ENCODE measurements at regions not wholly inside any gene's neighbourhood (a gene's known extent, or its start where the extent isn't known, plus 50 kb on each side); places are given as distances from the start of the nearest gene placed in this dataset.

- H3K36me3 ChIP-seq (ENCODE audit: insufficient read depth), result no peaks in the 10 kb centered on the region
- H3K4me2 ChIP-seq, result 0 out of 2 replicates have a peak overlapping the region, but pooled peaks have one; percentile 25
- H2AFZ ChIP-seq (ENCODE audit: low read depth), result no peak overlapping the region
- no peaks in the 10 kb centered on the region for H3K79me2 ChIP-seq (ENCODE audit: insufficient read depth, low read depth)
- H3K9ac ChIP-seq, result no peak overlapping the region
- H3K27ac ChIP-seq, result no peak overlapping the region
- no peak overlapping the region for H3K4me3 ChIP-seq (IDR thresholded peaks at IDR 0.05; ENCODE audit: insufficient read depth, low read depth, low read length)
- TF ChIP-seq CTCF (conservative IDR thresholded peaks at IDR 0.05; ENCODE audit: low read depth, low read length), result no peak
- H3K27me3 ChIP-seq (ENCODE audit: insufficient read depth, low read depth), result no peaks in the 10 kb centered on the region
- H4K20me1 ChIP-seq (ENCODE audit: insufficient read depth), result no peaks in the 10 kb centered on the region
- H3K4me1 ChIP-seq (ENCODE audit: low read depth, poor library complexity, severe bottlenecking), result peaks cover 14% of the 10 kb centered on the region
These were observed 73.7 kb downstream of the EVX1 start for GRCh38 chr7:27316311-27316710.

- H3K27me3 ChIP-seq (ENCODE audit: insufficient read depth, low read depth), result no peaks in the 10 kb centered on the region
- no peaks in the 10 kb centered on the region for H3K36me3 ChIP-seq (ENCODE audit: insufficient read depth)
- no peak for TF ChIP-seq CTCF (conservative IDR thresholded peaks at IDR 0.05; ENCODE audit: low read depth, low read length)
- H3K4me3 ChIP-seq (IDR thresholded peaks at IDR 0.05; ENCODE audit: insufficient read depth, low read depth, low read length), result no peak overlapping the region
- no peak overlapping the region for H3K4me2 ChIP-seq
- no peak overlapping the region for H2AFZ ChIP-seq (ENCODE audit: low read depth)
- H3K79me2 ChIP-seq (ENCODE audit: insufficient read depth, low read depth), result no peaks in the 10 kb centered on the region
- no peak overlapping the region for H3K27ac ChIP-seq
- H3K9ac ChIP-seq, result no peak overlapping the region
- H3K4me1 ChIP-seq (ENCODE audit: low read depth, poor library complexity, severe bottlenecking), result peaks cover 4% of the 10 kb centered on the region
- no peaks in the 10 kb centered on the region for H4K20me1 ChIP-seq (ENCODE audit: insufficient read depth)
These were observed 81.6 kb downstream of the EVX1 start for GRCh38 chr7:27324246-27324645.

- Histone ChIP-seq H3K27me3 (ENCODE audit: insufficient read depth, low read depth) (no peaks in the 10 kb centered on the region), H3K4me2 (no peak overlapping the region), H3K79me2 (ENCODE audit: insufficient read depth, low read depth) (no peaks in the 10 kb centered on the region), H4K20me1 (ENCODE audit: insufficient read depth) (no peaks in the 10 kb centered on the region), H3K9ac (no peak overlapping the region), H3K4me1 (ENCODE audit: low read depth, poor library complexity, severe bottlenecking) (no peaks in the 10 kb centered on the region), H3K36me3 (ENCODE audit: insufficient read depth) (no peaks in the 10 kb centered on the region), H3K4me3 (IDR thresholded peaks at IDR 0.05; ENCODE audit: insufficient read depth, low read depth, low read length) (no peak overlapping the region), H2AFZ (ENCODE audit: low read depth) (no peak overlapping the region), H3K27ac (no peak overlapping the region)
- no peak for TF ChIP-seq CTCF (conservative IDR thresholded peaks at IDR 0.05; ENCODE audit: low read depth, low read length)
These were observed 87.3 kb downstream of the EVX1 start for GRCh38 chr7:27329909-27330308.

- no peak overlapping the region for H3K4me3 ChIP-seq (IDR thresholded peaks at IDR 0.05; ENCODE audit: insufficient read depth, low read depth, low read length)
- no peak overlapping the region for H3K4me2 ChIP-seq
- TF ChIP-seq CTCF (conservative IDR thresholded peaks at IDR 0.05; ENCODE audit: low read depth, low read length), result no peak
- no peaks in the 10 kb centered on the region for H3K27me3 ChIP-seq (ENCODE audit: insufficient read depth, low read depth)
- H4K20me1 ChIP-seq (ENCODE audit: insufficient read depth), result no peaks in the 10 kb centered on the region
- no peaks in the 10 kb centered on the region for H3K36me3 ChIP-seq (ENCODE audit: insufficient read depth)
- no peaks in the 10 kb centered on the region for H3K79me2 ChIP-seq (ENCODE audit: insufficient read depth, low read depth)
- no peak overlapping the region for H3K27ac ChIP-seq
- no peak overlapping the region for H3K9ac ChIP-seq
- H2AFZ ChIP-seq (ENCODE audit: low read depth), result no peak overlapping the region; the same call in 1 of the 2 replicates
- H3K4me1 ChIP-seq (ENCODE audit: low read depth, poor library complexity, severe bottlenecking), result no peaks in the 10 kb centered on the region
These were observed 96.9 kb downstream of the EVX1 start for GRCh38 chr7:27339478-27339877.
